ENCODE measurements at regions not wholly inside any gene's neighbourhood (a gene's known extent, or its start where the extent isn't known, plus 50 kb on each side); places are given as distances from the start of the nearest gene placed in this dataset.

DNA sequence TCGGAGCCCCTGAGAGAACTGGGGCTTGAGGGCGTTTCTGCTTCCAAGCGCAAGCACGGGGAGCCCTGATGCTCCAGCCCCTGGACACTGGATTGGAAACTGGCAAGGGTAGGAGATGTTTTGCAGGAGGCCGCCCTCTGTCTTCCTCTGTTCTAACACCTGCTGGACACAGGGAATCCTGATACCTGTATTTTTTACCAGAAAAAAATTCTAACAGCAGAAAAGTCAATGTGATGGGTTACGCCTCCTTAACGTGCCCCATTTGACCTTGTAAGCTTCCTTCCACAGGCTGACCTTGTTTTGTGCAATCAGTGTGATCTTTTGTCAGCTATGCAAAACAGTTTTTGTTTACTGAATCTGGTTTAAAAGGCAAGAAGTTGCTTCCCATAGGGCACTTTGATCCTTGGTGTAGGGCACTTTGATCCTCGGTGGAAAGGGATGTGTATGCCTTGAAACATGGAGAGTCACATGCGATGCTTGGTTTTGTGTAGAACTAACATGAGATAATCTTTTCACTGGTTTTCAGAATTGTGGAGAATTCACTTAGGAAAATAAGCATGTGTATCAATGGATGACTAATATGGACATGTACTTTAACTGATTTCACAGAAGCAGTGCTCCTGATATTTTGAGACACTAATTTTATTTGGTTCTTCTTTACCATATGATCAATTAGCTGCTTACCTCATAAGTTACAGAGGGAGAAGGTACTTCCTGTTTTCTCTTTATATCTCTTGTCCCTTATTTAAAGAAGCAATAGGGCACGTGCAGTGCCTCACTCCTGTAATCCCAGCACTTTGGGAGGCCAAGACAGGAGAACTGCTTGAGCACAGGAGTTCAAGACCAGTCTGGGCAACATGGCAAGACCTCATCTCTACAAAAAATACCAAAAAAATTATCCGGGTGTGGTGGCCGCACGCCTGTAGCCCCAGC is 59.9 kb upstream of the MAP3K4 start:
- Histone ChIP-seq H3K9me3 (ENCODE audit: insufficient read depth, low read length) (no peaks in the 10 kb centered on the region), H3K9ac (ENCODE audit: insufficient read length, low read depth) (peak overlapping the region; percentile 44), H3K36me3 (ENCODE audit: insufficient read depth, insufficient read length, low read length) (no peaks in the 10 kb centered on the region), H3K4me3 (ENCODE audit: insufficient read length, low read depth) (peak overlapping the region; percentile 38), H3K4me1 (ENCODE audit: insufficient read depth, insufficient read length) (no peaks in the 10 kb centered on the region), H3K27me3 (ENCODE audit: insufficient read depth, insufficient read length) (no peaks in the 10 kb centered on the region)
- TF ChIP-seq SUZ12 (IDR thresholded peaks at IDR 0.05; ENCODE audit: extremely low read depth, insufficient read depth, insufficient read length): no peak
- no peak for TF ChIP-seq ZNF274 (IDR thresholded peaks at IDR 0.05; ENCODE audit: low read depth, low read length)
- DNase-seq (ENCODE audit: low read depth, low spot score): no peak

DNA sequence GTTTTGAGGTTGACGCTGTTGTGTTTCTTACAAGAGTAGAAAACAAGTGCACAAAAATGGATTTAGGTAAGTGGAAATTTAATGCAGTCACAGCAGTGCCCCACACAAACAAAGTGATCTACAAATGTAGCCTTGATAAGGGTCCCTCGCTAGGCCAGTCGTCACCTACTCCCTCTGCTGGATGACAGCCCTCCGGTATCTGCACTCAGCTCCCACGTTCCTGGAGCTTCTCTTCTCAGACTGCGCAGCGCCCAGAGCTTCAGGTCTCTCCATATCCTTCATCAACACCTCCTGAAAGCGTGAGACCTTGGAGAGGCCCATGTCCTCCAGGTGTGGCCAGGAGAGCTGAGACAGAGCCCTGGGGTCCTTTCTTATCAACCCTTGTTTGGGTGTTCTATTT is 58.3 kb upstream of the MAP3K4 start:
- Histone ChIP-seq H3K4me1 (ENCODE audit: insufficient read depth, insufficient read length) (no peaks in the 10 kb centered on the region), H3K27me3 (ENCODE audit: insufficient read depth, insufficient read length) (no peaks in the 10 kb centered on the region), H3K9ac (ENCODE audit: insufficient read length, low read depth) (no peak overlapping the region), H3K9me3 (ENCODE audit: insufficient read depth, low read length) (no peaks in the 10 kb centered on the region), H3K36me3 (ENCODE audit: insufficient read depth, insufficient read length, low read length) (no peaks in the 10 kb centered on the region), H3K4me3 (ENCODE audit: insufficient read length, low read depth) (no peak overlapping the region)
- TF ChIP-seq SUZ12 (IDR thresholded peaks at IDR 0.05; ENCODE audit: extremely low read depth, insufficient read depth, insufficient read length) (no peak), ZNF274 (IDR thresholded peaks at IDR 0.05; ENCODE audit: low read depth, low read length) (no peak), YY1 (IDR thresholded peaks at IDR 0.05; ENCODE audit: insufficient read depth, insufficient read length) (no peak)
- no peak for DNase-seq (ENCODE audit: low read depth, low spot score)

DNA sequence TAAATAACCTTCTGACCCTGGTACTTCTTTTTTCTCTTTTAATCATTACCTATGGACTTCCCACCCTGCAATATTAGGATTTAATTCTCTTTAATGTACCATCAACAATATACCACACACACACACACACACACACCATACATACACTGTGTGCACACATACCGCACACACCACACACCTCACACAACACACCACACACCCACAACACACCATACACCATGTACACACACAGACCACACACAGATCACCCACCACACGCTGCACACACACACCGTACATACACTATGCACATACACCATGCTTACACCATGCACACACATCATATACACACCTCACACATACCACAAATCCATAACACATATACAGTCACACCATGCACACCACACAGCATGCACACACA is 57.4 kb upstream of the MAP3K4 start:
- no peaks in the 10 kb centered on the region for H3K36me3 ChIP-seq (ENCODE audit: insufficient read depth, insufficient read length, low read length)
- no peak overlapping the region for H3K4me3 ChIP-seq (ENCODE audit: insufficient read length, low read depth)
- H3K9ac ChIP-seq (ENCODE audit: insufficient read length, low read depth): no peak overlapping the region
- TF ChIP-seq YY1 (IDR thresholded peaks at IDR 0.05; ENCODE audit: insufficient read depth, insufficient read length): no peak
- no peak for TF ChIP-seq ZNF274 (IDR thresholded peaks at IDR 0.05; ENCODE audit: low read depth, low read length)
- TF ChIP-seq SUZ12 (IDR thresholded peaks at IDR 0.05; ENCODE audit: extremely low read depth, insufficient read depth, insufficient read length): no peak
- no peaks in the 10 kb centered on the region for H3K4me1 ChIP-seq (ENCODE audit: insufficient read depth, insufficient read length)
- no peaks in the 10 kb centered on the region for H3K9me3 ChIP-seq (ENCODE audit: insufficient read depth, low read length)
- no peak for DNase-seq (ENCODE audit: low read depth, low spot score)
- no peaks in the 10 kb centered on the region for H3K27me3 ChIP-seq (ENCODE audit: insufficient read depth, insufficient read length)

DNA sequence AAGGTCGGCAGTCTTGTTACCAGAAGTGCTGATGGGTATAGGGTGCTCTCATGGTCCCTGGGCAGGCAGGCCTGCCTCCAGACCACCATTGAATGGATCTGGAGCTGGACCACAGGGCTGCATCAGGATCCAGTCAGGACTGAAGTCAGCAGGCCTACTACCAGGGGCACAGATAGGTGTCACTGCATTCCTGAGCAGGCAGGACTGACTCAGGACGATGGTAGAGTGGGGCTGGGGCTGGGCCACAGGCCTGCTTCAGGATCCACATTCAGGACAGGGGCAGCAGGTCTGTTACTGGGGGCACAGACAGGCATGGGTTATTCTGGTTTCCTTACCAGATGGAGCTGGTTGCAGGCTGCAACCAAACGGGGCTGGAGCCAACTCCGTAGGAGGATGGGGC is 51.4 kb upstream of the MAP3K4 start:
- DNase-seq (ENCODE audit: low read depth, low spot score): no peak
- H3K27me3 ChIP-seq (ENCODE audit: insufficient read depth, insufficient read length): no peaks in the 10 kb centered on the region
- no peaks in the 10 kb centered on the region for H3K9me3 ChIP-seq (ENCODE audit: insufficient read depth, low read length)
- no peaks in the 10 kb centered on the region for H3K4me1 ChIP-seq (ENCODE audit: insufficient read depth, insufficient read length)
- H3K4me3 ChIP-seq (ENCODE audit: insufficient read length, low read depth): no peak overlapping the region
- no peak overlapping the region for H3K9ac ChIP-seq (ENCODE audit: insufficient read length, low read depth)
- no peaks in the 10 kb centered on the region for H3K36me3 ChIP-seq (ENCODE audit: insufficient read depth, insufficient read length, low read length)
- TF ChIP-seq ZNF274 (IDR thresholded peaks at IDR 0.05; ENCODE audit: low read depth, low read length): no peak
- no peak for TF ChIP-seq SUZ12 (IDR thresholded peaks at IDR 0.05; ENCODE audit: extremely low read depth, insufficient read depth, insufficient read length)
- no peak for TF ChIP-seq YY1 (IDR thresholded peaks at IDR 0.05; ENCODE audit: insufficient read depth, insufficient read length)
